Fibroblast of pulmonary artery (primary cell): ENCODE measurements at regions not wholly inside any gene's neighbourhood (a gene's known extent, or its start where the extent isn't known, plus 50 kb on each side); places are given as distances from the start of the nearest gene placed in this dataset.

ENCODE experiments used
- DNase-seq: peaks from one replicate; pipeline ENCODE4 v3.0.0-alpha.2; 2010; ENCODE audit warnings: low read depth
- H3K4me3 ChIP-seq: replicated peaks from 2 replicates; pipeline ENCODE4 v1.5.1; 2011; ENCODE audit warnings: low read depth, mild to moderate bottlenecking, control low read depth, low read length, moderate library complexity
- TF ChIP-seq, protein P1 (sequence below): IDR thresholded peaks from 2 replicates; pipeline ENCODE4 v1.5.1; 2011; ENCODE audit warnings: mild to moderate bottlenecking, control low read depth, low read length, inconsistent platforms; ENCODE audit errors: missing control alignments

DNA sequence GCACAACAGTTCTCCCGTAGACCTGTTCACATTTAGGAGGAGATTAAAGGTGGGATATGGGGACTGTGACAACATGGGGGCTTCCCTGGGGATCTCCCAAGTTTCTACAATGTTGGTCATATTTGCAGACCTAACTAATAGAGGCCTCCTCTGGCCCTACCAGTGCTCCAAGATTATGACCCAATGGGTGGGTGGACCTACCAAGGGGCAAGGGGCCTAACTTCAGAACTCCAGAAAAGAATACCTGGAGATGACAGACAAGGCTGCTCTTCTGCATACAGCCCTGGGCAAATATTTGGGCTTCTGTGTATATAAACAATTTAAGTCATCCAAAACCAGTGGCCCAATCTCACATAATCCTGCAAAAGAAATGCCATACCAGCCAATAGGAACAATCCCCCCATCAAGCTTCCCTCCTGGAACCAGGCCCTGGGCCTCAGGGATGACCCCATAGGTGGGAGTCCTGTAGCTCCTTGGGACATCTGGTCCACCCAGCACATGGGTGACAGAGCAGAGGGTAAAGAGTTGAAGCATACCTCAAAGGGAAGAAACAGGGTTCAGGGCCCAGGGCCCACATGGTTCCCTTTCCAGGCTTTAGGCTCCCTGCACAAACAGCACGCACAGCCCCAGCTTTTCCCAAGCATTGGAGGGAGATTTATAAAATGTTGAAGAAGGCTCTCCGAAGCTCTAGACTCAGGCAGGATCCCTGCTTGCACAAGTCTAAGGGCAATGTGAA is 86.1 kb upstream of the CHST15 start:
- no peak overlapping the region for H3K4me3 ChIP-seq
- DNase-seq: no peak
- TF ChIP-seq, protein P1, sequence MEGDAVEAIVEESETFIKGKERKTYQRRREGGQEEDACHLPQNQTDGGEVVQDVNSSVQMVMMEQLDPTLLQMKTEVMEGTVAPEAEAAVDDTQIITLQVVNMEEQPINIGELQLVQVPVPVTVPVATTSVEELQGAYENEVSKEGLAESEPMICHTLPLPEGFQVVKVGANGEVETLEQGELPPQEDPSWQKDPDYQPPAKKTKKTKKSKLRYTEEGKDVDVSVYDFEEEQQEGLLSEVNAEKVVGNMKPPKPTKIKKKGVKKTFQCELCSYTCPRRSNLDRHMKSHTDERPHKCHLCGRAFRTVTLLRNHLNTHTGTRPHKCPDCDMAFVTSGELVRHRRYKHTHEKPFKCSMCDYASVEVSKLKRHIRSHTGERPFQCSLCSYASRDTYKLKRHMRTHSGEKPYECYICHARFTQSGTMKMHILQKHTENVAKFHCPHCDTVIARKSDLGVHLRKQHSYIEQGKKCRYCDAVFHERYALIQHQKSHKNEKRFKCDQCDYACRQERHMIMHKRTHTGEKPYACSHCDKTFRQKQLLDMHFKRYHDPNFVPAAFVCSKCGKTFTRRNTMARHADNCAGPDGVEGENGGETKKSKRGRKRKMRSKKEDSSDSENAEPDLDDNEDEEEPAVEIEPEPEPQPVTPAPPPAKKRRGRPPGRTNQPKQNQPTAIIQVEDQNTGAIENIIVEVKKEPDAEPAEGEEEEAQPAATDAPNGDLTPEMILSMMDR: no peak

DNA sequence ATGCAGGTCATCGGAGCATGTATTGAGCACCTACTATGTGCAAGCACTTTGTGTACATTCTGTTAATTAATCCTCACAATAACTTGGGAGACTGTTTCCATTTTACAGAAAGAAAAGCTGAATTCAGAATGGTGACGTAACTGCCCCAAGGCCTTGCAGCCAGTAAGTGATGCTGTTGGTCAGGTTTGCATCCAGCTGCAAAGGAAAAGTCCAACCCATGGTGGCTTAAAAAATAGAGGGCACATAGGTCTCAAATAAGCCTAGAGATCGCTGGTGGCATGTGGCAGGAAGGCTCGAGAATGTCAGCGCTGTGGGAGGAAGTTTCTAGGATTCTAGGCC is 83.8 kb upstream of the CHST15 start:
- no peak overlapping the region for H3K4me3 ChIP-seq
- DNase-seq: no peak
- TF ChIP-seq, protein P1: no peak

DNA sequence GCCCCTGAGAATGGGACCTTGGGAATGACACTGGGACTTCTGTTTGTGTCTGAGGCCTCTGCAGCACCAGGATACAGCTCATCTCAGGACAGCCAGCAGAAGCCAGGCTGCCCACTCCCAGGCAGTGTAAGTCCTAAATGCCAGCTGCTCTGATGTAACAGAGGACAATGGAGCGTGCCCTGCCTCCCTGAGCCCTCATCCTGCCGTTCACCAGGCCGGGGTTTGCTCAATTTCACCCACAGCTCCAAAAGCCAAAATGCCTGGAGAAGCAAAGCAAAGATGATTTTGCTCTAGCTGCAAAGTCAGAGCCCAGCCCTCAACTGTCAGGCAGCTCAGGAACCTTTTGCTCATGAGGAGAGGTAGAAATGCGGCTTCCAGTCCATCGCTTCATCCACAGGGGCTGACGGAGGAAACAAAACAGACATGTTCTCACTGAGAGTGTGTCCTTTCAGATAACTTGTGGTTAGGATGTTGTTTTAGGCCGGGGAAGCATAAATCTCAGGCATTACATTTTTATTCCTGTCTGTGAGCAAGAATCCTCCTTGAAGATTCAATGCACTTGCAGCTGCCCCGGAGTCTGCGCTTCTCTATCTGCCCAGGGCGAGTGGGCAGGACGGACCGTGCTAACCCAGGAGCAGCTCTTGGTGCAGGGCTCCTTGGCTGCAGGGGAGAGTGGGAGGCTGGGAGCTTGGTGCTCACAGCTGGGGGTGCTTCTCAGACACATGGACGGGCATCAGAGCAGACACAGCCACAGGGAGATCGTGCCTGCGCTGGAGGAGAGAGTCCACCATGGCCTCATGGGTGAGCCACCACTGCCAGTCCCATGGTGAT is 83.2 kb upstream of the CHST15 start:
- H3K4me3 ChIP-seq: no peak overlapping the region
- TF ChIP-seq, protein P1: no peak
- DNase-seq: no peak

DNA sequence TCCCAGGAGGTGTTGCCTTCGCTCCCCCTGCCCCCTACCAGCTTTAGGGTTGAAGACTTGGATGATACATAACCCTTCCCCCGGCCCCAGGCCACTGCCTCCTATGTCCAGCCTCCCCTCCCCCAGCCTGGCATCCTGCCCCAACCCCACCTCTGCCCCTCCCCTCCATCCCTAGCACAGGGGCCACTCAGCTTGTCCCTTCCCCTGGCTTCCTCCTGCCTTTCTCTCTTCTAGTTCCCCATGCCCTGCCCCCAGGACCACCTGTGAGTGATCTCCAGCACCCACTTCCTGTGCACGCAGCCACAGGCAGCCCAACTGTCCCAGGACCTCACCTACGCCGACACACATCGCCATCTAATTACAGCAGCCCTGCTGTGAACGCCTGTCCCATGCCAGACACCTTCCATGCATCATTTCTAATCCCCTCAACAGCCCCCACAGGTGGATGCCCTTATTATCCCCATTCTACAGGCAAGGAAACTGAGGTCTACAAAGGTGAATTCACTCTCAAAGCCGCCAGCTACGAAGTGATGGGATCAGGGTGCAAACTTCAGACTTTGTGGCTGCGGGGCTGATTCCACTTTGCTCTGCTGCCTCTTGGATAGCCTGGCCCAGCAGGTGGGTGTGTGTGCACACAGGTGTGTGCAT is 82.4 kb upstream of the CHST15 start:
- no peak for DNase-seq
- TF ChIP-seq, protein P1: no peak
- no peak overlapping the region for H3K4me3 ChIP-seq

DNA sequence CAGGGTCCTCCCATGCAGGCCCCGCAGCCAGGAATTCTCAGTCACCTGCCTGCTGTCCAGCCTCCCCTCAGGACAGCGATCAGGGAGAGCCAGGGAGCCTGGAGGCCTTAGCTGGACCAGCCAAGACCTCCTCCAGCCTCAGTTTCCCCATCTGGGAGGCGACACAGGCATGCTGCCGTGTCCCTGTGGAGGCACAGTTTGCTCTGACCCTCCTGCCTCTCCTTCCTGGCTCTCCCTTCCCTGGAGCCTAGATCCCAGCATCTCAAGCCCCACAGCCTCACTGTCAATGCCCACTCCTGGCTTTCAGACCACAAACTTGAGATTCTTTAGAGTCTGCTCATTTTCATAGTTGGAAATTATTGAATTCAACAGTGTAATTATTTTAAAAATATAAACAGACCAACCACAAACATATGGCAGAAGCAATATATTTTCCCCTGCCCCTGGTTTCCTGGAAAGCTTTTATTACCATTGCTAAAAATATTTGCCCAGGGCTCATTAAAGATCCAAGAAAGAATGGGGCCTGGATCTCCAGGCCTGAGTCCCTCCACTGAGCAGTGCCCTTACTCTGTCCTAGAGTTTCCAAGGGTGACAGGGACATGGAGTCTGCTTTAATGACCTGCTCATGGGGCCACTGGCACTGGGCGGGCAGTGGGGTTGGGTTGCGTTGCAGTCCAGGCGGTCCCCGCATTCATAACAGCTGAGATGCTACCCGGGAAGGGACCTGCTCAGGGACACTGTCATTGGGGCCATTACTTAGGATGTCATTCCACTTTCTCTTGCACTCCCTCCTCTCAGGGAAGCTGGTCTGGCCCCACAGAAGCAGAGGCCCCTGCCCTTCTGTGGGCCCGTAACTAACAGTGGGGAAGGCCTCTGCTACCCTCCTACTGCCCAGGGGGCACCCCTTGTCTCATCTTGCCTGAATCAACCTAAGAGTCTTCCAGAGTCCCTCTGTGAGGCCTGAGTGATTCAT is 81.6 kb upstream of the CHST15 start:
- DNase-seq: no peak
- no peak overlapping the region for H3K4me3 ChIP-seq
- TF ChIP-seq, protein P1: no peak

DNA sequence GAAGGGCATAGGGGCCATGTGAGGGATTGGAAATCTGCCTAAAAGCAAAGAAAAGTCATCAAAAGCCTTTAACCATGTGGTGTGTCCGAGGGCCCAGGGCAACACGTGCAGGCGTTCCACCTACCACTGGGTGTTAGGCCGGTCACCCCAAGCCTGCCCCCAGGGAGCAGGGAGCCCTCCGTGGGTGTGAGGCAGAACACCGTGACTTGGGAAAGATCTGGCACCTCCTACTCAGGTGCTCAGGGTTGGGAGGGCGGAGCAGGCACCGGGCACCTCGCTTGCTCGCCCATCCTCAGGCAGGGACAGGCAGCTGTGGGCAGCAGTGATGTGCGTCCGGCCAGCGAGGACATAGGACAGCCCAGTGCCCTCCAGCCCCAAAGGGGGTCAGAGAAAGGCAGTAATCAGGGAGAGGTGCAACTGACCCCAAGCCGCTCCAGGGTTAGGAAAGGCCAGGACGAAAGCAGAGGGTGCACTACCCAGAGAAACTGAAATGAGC is 80.7 kb upstream of the CHST15 start:
- TF ChIP-seq, protein P1: no peak
- no peak for DNase-seq

More for the DNA sequence above, 80.7 kb upstream of the CHST15 start:
- H3K4me3 ChIP-seq: no peak overlapping the region
